NCI-H1436 treated with DMSO at 0.1 percent for 48 hours (cell line): ENCODE measurements at regions not wholly inside any gene's neighbourhood (a gene's known extent, or its start where the extent isn't known, plus 50 kb on each side); places are given as distances from the start of the nearest gene placed in this dataset.
A peak's percentile ranks its signal among the peaks of the same experiment; 100 is the strongest.

ENCODE experiments used
- DNase-seq: peaks from one replicate; lab custom pipeline; 2025; lab: John Stamatoyannopoulos, UW

DNA sequence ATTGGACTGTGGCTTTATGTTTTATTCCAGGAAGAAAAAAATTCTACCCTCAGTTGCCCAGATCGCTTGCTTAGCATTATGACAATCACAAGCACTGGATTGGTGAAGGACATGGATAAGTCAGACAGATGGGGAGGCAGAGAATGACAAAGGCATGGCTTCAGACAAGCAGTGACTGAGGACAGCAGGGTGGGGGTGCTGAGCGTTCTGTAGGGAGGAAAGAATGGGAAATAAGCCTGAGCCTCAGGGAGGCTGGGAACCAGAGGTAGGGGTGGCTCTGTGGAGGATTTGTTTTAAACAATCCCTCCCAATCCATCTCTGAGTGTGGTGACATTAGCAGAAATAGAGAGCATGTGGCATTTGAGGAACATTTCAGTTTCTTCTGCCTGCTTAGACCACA is 896.9 kb downstream of the CCSER2 start:
- no peak for DNase-seq

DNA sequence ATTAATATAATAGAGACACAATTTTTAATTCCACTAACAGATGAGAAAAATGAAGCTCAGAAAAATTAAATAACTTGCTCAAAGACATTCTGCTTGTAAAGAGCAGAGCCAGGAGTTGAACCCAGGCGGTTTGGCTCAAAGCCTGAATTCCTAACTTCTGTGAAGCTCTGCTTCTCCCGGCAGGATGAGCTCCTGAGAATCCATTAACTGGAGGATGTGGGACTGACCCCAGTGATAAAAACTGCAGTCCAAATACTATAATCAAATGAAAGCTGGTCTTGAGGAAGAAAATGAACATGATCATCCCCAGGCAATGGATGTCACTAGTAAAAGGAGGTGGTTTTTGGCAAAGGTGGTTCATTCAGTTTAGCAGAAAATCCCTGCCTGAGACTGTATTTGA is 898.2 kb downstream of the CCSER2 start:
- no peak for DNase-seq

DNA sequence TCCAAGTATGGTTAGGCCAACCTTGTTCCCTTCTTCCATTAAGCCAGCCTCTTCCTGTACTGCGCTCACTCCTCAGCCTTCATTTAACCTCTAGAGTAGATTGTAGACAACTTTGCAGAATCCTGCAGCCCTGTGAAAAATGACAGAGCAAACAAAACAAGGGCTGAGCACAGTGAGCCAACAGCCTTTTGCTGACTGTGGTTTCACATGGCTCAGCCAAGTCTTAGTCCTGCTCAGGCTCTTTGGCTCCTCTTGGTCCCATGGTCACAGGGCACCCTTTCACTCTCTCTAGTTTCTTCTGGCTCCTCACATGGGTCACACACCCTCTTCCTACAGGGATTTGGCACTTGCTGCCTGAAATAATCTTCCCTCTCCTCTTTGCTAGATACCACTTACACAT is 900.3 kb downstream of the CCSER2 start:
- no peak for DNase-seq

DNA sequence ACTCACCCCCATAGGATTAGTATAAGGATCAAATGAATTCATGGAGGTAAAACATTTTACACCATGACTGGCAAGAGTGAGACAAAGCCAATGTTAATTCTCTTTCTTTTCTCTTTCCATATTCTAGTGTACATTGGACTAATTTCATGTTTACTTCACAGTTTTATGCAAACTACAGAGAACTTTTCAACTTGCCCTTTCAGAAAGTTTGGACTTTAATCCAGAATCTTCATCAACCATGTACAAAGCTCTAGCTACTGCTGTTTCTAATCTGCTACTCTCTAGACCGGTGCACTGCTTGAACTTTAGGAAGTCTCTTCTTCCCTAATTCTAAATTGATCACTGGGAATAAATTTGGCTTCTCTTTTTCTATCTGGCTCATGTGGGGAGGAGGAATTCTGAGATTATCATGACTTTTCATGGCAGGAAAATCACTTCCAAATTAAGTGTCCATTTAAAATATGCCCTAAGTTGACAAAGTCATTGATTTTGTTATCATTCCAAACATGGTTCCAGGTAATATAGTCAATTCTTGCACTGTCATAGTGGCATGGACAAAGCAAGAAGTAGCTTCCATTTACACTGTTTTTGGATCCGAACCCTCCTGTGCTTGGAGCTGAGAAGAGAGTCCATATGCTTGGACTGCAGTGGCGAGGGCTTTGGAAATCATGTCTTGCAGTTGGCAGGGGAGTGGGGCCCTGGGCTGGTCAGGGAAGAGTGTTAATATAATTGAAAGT is 903.3 kb downstream of the CCSER2 start:
- no peak for DNase-seq

DNA sequence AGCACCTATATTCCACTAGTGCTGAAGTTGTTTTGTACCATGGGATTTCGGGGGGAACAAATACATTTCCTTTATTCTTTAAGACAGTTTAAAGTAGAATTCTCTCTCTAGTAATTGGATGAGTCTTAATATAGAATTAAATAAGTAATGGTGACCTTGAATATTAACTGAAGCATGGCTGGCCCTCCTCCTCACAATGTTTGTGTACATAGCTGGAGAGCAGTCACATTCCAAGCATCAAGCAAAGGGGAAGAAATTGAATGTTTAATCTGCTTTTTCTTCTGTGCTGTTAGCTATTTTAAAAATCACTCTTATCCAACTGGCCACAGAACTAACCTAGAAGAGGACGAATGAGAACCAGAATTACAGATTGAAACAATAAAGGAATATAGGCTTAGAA is 906.9 kb downstream of the CCSER2 start:
- no peak for DNase-seq

DNA sequence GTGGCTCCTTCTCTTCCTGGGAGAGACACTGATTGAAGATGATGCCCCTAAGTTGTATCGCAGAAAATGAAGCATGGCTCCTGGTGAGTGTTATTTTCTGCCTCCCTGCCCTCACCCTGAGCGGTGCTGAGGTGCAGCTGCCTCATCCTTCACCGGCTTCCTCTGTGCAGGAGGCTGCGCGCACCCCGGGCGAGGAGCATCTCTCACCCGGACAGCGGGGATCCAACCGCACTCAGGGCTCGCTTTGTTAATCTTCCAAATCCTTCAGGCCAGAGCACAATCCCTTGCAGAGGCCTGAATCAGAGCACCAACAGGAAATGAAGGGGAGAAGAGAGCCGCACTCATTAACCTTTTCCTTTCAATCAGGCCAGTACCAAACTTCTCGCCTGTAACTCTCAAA is 910.3 kb downstream of the CCSER2 start:
- DNase-seq = no peak

DNA sequence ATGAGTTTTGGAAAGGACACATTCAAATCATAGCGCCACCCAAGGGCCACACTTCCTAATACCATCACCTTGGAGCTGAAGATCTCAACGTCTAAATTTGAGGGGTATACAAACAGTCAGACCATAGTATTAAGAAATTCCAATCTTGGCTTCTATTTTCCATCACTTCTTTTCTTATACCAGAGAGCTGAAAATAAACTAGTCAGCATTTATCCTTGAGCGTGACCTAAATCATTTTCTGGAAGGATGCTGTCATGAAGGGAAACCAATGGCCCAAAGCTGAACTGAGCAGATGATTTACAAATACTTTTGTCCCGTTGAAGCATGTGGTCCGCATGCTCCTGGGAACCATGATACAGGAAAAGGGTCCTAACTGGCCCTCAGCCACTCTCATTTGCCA is 921.9 kb downstream of the CCSER2 start:
- DNase-seq = no peak

DNA sequence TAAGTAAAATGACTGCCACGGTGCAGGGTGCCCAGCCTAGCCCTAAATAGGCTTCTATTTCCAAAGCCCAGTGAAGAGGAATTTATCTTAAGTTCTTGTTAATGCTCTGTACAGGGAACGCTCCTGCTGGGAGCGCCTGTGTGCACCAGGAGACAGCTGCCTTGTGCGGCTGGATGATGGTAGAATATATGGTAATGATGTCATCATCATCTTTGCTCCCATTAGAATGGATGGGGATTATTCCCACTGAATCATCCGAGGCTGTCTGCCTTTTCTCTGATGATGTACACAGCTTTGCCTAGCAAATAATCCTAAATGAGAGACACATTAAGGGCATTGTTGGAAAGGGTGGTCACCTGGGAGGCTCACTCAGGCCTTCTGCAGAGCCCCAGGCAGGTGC is 928.1 kb downstream of the CCSER2 start:
- DNase-seq = no peak

DNA sequence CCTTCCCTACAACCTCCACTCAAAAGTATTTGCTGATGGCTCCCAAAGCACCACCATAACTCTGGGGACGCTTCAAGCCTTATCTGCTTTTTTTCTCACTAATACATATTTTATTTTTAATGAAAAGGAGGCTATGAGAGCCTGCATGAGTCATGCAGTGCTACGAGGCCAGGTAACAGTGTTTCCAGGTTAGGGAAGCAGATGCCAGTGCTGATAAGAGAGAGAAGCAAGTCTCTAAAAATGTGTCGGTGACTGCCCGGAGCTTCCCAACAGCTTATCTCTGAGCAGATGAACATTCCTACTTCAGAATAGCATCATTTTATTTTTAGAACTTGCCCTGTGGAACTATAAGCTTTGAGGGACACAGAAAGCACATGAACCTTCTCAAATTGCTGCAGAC is 931.5 kb downstream of the CCSER2 start:
- DNase-seq = no peak

DNA sequence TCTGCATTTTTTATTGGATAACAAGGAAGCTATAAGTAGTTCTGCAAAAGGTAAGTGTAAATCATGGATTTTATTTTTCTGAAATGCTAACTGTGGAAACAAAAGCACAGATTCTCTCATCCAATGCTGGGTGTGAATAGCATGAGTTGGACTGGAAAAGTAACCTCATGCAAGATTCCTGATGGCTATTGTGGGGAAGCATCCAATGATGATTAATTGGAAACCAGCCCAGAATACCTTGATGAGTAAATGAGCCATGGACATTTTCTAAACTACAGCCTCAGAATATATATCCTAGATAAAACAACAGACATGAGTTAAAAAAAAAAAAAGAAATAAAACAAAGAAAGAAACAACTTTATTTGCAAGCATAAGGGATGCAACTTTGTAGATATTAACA is 934.6 kb downstream of the CCSER2 start:
- no peak for DNase-seq

DNA sequence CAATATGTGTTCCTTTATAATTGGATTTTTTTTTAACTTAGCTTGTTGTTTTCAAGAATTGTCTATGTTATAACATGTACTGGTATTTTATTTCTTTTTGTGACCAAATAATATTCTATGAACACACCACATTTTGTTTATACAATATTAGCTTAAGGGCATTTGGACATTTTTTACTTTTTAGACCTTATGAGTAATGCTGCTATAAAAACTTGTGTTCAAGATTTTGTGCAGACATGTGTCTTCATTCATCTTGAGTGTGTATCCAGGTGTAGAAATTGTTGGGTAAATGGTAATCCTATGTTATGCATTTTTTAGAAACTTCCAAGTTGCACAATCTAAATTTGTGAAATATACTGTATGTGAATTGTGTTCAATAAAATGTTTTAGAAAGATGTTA is 936.7 kb downstream of the CCSER2 start:
- no peak for DNase-seq

DNA sequence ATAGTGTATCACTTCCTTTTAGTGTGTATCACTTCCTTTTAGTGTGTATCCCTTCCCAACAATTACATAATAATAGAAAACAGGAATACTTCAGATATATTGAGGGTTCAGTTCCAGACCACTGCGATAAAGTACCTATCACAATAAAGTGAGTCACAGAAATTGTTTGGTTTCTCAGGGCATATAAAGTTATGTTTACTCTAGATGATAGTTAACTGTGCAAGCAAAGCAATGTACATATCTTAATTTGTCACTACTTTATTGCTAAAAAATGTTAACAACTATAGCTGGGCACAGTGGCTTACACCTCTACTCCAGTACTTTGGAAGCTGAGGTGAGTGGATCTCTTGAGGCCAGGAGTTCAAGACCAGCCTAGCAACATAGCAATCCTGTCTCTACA is 938.4 kb downstream of the CCSER2 start:
- no peak for DNase-seq

DNA sequence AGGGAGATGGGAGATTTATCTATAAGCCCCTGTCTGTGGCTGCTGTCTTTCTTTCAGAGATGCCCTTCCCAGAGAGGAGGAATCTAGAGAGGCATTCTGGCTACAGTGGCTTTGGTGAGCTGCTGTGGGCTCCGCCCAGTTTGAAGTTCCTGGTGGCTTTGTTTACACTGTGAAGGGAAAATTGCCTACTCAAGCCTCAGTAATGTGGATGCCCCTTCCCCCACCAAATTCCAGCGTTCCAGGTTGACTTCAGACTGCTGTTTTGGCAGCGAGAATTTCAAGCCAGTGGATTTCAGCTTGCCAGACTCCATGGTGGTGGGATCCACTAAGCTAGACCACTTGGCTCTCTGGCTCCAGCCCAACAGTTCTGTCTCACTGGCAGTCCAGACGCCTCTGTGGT is 951.6 kb downstream of the CCSER2 start:
- no peak for DNase-seq

DNA sequence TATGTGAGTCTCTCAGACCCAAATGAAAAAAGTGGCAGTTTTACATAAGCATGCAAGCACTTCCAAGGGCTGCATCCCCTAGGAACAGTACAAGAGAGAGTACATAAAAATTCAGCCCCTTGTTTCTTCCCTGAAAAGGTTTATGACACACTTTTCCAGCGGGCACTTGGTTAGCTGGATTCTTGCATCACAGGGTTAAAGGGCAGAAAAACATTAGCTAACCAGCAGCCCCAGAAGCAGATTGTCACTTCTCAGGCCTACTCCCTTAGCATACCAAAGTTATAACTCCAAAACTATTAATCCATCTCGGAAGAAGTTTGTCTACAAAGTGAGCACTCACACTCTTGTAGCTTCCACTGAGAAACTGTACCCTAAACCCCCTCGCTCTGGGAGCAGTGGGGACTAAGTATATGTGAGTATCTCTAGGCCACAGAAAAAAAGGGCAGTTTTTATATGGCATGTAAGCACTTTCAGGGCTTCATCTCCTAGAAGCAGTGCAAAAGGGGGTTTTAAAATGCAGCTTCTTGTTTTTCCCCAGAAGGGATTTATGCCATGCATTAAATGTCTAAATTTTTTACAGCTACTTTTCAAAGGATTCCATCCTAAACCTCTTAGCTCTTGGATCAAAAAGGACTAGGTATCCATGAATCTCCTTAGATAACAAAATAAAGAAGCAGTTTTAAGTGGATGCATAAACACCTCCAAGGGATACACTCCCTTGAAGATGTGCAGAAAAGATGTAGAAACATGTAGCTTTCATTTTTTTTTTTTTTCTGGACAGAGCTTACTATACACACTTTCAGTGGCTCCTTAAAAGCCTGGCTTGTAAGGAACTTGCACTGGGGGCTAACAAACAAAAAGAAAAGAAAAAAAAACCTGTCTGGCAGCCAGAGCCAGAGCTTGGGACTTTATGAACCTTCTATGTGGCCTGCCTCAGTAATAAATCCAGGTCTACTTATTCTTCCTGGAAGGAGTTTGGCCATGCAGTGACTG is 956.7 kb downstream of the CCSER2 start:
- no peak for DNase-seq

DNA sequence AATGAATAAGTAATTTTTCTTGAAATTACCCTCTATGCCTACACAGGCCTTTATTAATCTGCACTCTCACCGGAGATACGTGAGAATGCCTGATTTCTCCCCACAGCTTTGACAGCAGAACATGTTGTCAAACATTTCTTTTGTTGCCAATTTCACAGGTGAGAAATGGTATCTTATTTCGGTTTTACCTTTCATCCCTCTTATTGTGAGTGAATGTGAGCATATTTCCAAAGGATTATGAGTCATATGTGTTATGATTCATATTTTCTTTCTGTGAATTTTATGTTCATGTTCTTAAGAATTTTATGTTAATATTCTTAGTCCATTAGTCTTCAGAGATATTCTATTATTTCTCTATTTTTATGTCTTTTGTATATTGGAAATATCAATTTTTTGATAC is 965.1 kb downstream of the CCSER2 start:
- DNase-seq = no peak

DNA sequence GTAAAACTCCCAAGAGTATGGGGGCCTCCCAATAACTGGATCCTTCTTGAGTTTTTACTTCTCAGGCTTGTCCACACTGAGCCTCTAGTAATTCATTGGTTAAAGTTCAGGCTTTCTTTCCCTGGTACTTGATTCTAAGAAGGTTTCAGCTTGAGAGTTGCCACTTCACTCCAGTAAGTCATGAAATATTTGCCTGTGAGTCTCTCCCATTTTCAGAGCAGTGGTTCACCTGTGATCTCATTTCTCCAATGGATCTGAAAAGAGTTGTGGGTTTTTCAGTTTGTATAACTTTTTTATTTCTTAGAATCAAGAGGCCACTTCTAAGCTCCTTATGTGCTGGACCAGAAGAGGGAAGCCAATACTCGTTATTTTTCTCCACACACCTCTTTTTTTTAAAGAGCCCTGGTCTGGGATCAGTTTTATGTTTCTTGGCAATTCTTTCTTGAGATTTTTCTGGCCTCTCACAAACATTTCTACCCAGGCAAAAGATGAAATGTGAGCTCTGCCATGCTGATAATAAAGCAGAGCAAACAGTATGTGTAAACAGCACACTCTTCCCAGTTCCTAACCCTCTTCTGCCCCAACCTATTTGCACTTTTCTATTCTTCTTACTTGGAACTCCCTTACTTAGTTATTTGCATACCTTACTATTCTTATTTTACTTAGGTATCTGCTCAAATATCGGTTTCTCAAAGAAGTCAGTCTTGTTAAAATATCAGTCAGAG is 983.4 kb downstream of the CCSER2 start:
- DNase-seq = no peak

DNA sequence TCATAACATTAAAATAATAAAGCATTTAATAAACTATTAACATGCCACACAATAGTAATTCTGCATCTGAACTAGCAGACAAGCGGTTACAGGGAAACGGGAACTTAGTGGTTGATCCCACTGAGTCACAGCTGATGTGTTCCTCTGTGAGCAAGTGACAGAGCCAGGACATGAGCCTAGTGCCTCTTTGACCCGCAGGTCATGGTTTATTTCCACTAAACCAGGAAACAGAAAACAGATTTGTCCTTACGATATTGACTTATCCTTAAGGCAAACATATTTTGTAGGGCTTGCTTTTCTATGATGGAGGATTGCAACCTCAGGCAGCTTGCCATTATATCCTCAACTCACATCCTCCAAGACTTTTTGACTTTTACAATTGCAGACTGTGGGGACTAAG is 987.3 kb downstream of the CCSER2 start:
- DNase-seq = no peak

DNA sequence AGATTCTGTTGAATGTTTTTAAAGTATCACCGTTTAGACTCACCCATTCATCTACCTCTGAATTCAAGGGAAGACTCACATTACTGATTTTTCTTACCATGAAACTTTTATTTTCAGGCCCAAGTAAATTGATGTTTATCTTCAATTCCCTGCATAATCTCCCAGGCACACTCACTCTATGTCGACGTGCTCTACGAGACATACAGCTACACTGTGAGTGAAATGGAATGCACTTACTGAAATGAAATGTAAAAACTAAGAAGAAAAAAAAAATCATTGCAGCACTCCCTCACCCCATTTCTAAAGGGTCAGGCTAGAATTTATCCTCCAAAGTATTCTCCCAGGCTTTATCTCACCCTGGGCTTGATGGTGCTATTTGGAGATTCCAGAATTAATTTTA is 987.9 kb downstream of the CCSER2 start:
- no peak for DNase-seq

DNA sequence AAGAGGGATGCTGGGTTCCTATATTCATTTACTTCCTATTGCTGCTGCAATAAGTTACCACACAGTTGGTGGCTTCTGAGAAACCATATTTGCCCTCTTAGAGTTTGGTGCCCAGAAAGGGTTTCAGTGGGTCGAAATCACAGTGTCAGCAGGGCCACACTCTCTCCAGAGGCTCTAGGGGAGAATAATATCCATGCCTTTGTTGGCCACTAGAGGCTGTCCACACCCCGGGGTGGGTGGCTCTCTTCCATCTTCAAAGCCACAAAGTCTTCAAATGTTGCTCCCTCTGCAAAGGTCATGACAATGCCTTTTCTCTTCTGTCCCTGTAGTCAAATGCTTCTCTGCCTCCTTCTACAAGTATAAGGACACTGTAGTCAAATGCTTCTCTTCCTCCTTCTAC is 989.4 kb downstream of the CCSER2 start:
- no peak for DNase-seq

DNA sequence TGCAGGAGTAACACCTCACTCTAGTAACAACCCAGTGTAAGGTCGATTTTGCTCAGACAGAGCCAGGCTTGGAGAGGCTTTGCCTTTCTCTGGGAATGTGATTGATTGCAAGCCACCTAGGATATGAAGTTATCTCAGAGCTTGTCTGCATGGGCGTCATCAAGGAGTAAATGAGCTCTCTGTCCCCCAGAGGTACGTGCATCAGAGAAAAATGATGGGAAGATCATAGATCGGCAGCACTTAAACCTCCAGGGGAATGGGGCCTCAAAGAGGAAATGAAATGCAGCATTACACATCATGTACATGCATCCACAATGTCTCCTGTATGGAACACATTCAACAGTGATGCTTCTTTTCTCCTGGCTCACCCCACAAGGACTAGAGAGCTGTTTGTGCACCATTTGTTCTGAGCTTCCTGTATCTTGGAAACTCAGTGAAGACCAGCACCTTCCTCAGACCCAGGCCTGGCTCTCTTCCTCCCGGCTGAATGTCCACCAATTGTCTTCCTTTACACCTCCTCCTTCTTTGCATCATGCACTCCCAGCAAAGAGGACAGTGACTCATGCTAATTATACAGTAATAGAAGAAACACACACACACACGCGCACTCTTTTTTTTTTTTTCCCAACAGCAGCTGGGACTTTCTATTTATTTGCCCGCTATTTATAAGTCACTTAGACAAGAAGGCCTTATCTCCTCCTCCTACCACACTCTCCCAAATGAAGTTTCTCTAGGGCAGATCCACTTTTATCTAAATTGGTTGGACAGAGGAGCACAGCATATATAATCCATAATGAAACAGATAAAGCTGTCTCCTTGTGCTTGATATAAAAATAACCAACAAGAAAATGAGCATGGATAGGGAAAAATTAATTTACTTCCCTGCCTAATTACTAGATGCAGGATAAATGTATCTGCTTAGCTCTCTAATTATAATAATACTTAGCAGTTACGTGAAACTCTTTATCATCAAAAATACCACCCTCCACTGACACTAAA is 990.7 kb downstream of the CCSER2 start:
- peak; percentile 46 for DNase-seq

DNA sequence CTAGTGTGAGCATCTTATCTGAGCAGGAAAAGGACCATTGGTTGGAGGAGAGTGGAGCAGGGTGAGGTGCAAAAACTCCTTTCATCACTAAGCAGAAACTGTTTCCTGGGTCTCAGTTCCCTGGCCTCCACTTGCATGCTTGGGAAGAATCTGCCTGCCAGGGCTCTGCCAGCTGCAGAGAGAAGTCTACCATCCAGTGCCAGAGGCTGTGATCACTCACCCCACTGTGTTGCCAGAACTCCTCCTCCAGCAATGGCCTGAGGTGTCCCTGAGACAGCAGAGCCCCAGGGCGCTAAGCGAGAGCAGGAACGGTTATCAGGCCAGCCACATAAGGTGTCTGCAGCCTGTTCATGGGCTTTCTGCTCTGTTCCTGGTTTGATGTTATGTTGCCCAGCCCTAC is 991.4 kb downstream of the CCSER2 start:
- no peak for DNase-seq
